Thyroid gland (tissue), 4 donors: ENCODE measurements at regions not wholly inside any gene's neighbourhood (a gene's known extent, or its start where the extent isn't known, plus 50 kb on each side); places are given as distances from the start of the nearest gene placed in this dataset.

Experiments used
- CTCF ChIP-seq, 6 experiments: fragments of 200-600 bp in 3 of 6; fragments of 450-650 bp in 3 of 6; sonication (generic) in 3 of 6; IDR thresholded peaks; one replicate each; pipeline ENCODE4 v1.5.1; 2016 to 2019; ENCODE audit warnings: antibody characterized with exemption in 6 of 6, mild to moderate bottlenecking in 2 of 6, inconsistent platforms in 1 of 6, moderate library complexity in 1 of 6
- POLR2A ChIP-seq, 2 donors: fragments of 450-650 bp; IDR thresholded peaks; one replicate each; pipeline ENCODE4 v1.6.1; 2017; ENCODE audit warnings: antibody characterized with exemption in 2 of 2, mild to moderate bottlenecking in 2 of 2, moderate library complexity in 1 of 2

GRCh38 chr4:60378010-60378409 is 822.1 kb upstream of the ADGRL3 start:
- TF ChIP-seq CTCF (IDR thresholded peaks at IDR 0.05) (no peak), POLR2A (IDR thresholded peaks at IDR 0.05) (no peak)
